ENCODE measurements at regions not wholly inside any gene's neighbourhood (a gene's known extent, or its start where the extent isn't known, plus 50 kb on each side); places are given as distances from the start of the nearest gene placed in this dataset.

- 89 to 100% methylated on average over 1 of the region's 2 CpGs for WGBS, 2 experiments
Observed at GRCh38 chr2:209358992-209359391, 64.9 kb upstream of the MAP2 start.

DNA sequence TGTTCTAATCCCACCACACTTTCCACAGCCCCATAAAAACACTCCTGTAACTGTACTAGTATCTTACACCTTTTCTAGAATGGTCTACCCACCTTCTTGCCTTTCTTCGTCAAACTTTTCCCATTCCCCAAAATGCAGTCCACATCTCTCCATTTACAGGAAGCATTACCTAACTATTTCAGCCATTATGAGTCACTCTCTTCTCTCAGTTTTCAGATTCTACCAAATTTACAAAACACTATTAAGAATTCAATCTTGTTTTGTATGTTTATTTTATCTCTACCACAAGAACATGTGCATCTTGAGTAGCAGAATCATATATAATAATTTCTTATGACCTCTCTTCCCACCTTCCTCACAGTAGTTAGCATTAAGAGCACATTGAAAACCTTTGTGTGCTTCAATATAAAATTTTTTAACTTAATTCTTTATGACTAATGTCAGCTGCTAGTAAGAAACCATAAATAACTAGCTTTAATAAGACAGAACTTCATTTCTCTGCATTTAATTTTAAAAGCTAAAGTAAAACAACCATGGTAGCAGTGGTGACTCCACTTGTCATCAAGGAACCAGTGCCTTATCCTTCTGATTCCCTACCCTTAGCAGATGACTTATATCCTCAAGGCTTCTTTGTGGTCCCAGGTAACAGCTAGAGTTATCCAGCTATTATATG, 56.6 kb upstream of the MAP2 start:
- no peaks in the 10 kb centered on the region for H3K4me1 ChIP-seq (ENCODE audit: control insufficient read depth, insufficient read depth, low read length)
- H3K27ac ChIP-seq (ENCODE audit: insufficient read depth, low read depth, low read length, poor library complexity, severe bottlenecking) = no peak overlapping the region
- no peak overlapping the region for H3K4me3 ChIP-seq (ENCODE audit: insufficient read depth, low read depth, low read length)
- 91 to 93% methylated on average over 1 of the region's 1 CpG for WGBS, 2 experiments
- H3K9me3 ChIP-seq (ENCODE audit: control insufficient read depth, low read length) = no peaks in the 10 kb centered on the region
- H3K27me3 ChIP-seq (ENCODE audit: control insufficient read depth, insufficient read depth, low read length, poor library complexity, severe bottlenecking) = no peaks in the 10 kb centered on the region
- H3K36me3 ChIP-seq (ENCODE audit: control insufficient read depth, insufficient read depth, low read length) = no peaks in the 10 kb centered on the region

More at GRCh38 chr2:209358992-209359391, 64.9 kb upstream of the MAP2 start:
- Histone ChIP-seq H3K4me3 (ENCODE audit: insufficient read depth, low read depth, low read length) (no peak overlapping the region), H3K4me1 (ENCODE audit: control insufficient read depth, insufficient read depth, low read length) (no peaks in the 10 kb centered on the region), H3K27ac (ENCODE audit: insufficient read depth, low read depth, low read length, poor library complexity, severe bottlenecking) (no peak overlapping the region), H3K9me3 (ENCODE audit: control insufficient read depth, low read length) (no peaks in the 10 kb centered on the region), H3K36me3 (ENCODE audit: control insufficient read depth, insufficient read depth, low read length) (no peaks in the 10 kb centered on the region), H3K27me3 (ENCODE audit: control insufficient read depth, insufficient read depth, low read length, poor library complexity, severe bottlenecking) (no peaks in the 10 kb centered on the region)

DNA sequence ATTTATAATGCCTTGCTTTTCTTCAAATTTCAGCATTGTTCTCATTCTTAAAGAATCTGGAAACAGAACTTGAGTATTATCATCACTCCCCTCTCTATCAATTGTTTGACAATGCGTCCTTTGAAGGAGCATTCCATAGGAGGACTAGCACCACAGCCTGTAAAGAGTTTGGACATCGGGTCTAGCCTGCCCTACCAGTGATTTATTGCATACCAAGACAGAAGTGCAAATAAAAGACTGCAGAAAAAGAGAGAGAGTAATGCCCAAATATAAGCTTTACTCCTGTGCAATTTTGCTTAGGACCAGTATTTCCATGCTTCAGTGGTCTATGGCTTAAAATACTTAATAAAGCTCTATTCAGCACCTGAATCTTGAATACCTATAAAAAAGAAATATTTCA, 55.4 kb upstream of the MAP2 start:
- Histone ChIP-seq H3K36me3 (ENCODE audit: control insufficient read depth, insufficient read depth, low read length) (no peaks in the 10 kb centered on the region), H3K27ac (ENCODE audit: insufficient read depth, low read depth, low read length, poor library complexity, severe bottlenecking) (no peak overlapping the region), H3K4me3 (ENCODE audit: insufficient read depth, low read depth, low read length) (no peak overlapping the region), H3K27me3 (ENCODE audit: control insufficient read depth, insufficient read depth, low read length, poor library complexity, severe bottlenecking) (no peaks in the 10 kb centered on the region), H3K4me1 (ENCODE audit: control insufficient read depth, insufficient read depth, low read length) (no peaks in the 10 kb centered on the region), H3K9me3 (ENCODE audit: control insufficient read depth, low read length) (no peaks in the 10 kb centered on the region)
- WGBS, 2 experiments = 81 to 93% methylated on average over 2 of the region's 2 CpGs

- Histone ChIP-seq H3K36me3 (ENCODE audit: control insufficient read depth, insufficient read depth, low read length) (no peaks in the 10 kb centered on the region), H3K4me3 (ENCODE audit: insufficient read depth, low read depth, low read length) (no peak overlapping the region), H3K27ac (ENCODE audit: insufficient read depth, low read depth, low read length, poor library complexity, severe bottlenecking) (no peak overlapping the region), H3K9me3 (ENCODE audit: control insufficient read depth, low read length) (no peaks in the 10 kb centered on the region), H3K4me1 (ENCODE audit: control insufficient read depth, insufficient read depth, low read length) (no peaks in the 10 kb centered on the region), H3K27me3 (ENCODE audit: control insufficient read depth, insufficient read depth, low read length, poor library complexity, severe bottlenecking) (no peaks in the 10 kb centered on the region)
- 89 to 92% methylated on average over 5 of the region's 5 CpGs for WGBS, 2 experiments
Observed at GRCh38 chr2:209368914-209369313, 54.9 kb upstream of the MAP2 start.

DNA sequence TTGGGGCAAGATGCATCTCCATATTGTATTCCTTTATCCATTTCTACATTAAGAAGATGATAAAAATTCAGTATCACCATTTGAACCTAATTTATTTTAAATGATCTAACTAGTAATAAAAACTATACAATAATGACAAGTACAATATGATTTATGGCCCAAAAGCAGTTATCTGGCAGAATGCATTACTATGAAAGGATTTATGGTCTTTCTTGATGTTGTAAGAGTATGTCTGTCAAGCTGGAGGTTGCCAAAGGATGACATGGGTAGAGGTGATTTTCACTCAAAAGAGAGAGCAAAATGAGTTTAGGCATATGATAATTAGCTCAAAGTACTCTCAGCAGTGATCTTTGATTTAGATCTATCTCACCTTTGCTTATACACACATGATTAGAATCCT, 54.2 kb upstream of the MAP2 start:
- Histone ChIP-seq H3K9me3 (ENCODE audit: control insufficient read depth, low read length) (no peaks in the 10 kb centered on the region), H3K4me1 (ENCODE audit: control insufficient read depth, insufficient read depth, low read length) (no peaks in the 10 kb centered on the region), H3K27ac (ENCODE audit: insufficient read depth, low read depth, low read length, poor library complexity, severe bottlenecking) (no peak overlapping the region)

DNA sequence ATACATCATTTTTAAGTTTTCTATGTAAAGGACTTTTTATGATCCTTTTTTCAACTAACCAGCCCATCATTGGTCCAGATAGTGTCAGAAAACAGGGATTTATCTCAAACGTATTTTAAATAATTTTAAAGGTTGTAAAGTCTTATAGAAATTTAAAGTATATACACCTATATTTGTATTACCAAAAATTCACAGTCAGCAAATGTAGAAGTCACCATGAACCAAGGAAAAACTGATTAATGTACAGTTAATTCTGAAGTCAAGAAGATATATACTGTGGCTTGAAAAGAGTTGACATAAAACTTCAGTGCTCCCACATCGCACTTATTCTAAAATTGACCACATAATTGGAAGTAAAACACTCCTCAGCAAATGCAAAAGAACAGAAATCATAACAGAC, 52.4 kb upstream of the MAP2 start:
- H3K9me3 ChIP-seq (ENCODE audit: control insufficient read depth, low read length) = peaks cover 1% of the 10 kb centered on the region
- H3K36me3 ChIP-seq (ENCODE audit: control insufficient read depth, insufficient read depth, low read length) = no peaks in the 10 kb centered on the region
- H3K27ac ChIP-seq (ENCODE audit: insufficient read depth, low read depth, low read length, poor library complexity, severe bottlenecking) = no peak overlapping the region
- H3K27me3 ChIP-seq (ENCODE audit: control insufficient read depth, insufficient read depth, low read length, poor library complexity, severe bottlenecking) = no peaks in the 10 kb centered on the region
- 80 to 92% methylated on average over 1 of the region's 2 CpGs for WGBS, 2 experiments
- no peaks in the 10 kb centered on the region for H3K4me1 ChIP-seq (ENCODE audit: control insufficient read depth, insufficient read depth, low read length)
- H3K4me3 ChIP-seq (ENCODE audit: insufficient read depth, low read depth, low read length) = no peak overlapping the region

More for the DNA sequence above, 54.2 kb upstream of the MAP2 start:
- Histone ChIP-seq H3K4me3 (ENCODE audit: insufficient read depth, low read depth, low read length) (no peak overlapping the region), H3K36me3 (ENCODE audit: control insufficient read depth, insufficient read depth, low read length) (no peaks in the 10 kb centered on the region), H3K27me3 (ENCODE audit: control insufficient read depth, insufficient read depth, low read length, poor library complexity, severe bottlenecking) (no peaks in the 10 kb centered on the region)
